Mesenchymal stem cell (in vitro differentiated cells and primary cell): ENCODE measurements at regions not wholly inside any gene's neighbourhood (a gene's known extent, or its start where the extent isn't known, plus 50 kb on each side); places are given as distances from the start of the nearest gene placed in this dataset.

ENCODE experiments used
- DNase-seq: peaks from one replicate; pipeline ENCODE4 v3.0.0-alpha.2; 2013
- H2AFZ ChIP-seq: one replicate; pipeline ENCODE4 v1.6.1; 2013; ENCODE audit warnings: low read depth, mild to moderate bottlenecking, control low read depth, inconsistent platforms, low read length, moderate library complexity
- H2AK5ac ChIP-seq: 2 replicates; pipeline ENCODE4 v1.6.1; 2013; ENCODE audit warnings: low read length, moderate library complexity, mild to moderate bottlenecking, inconsistent platforms; ENCODE audit not compliant: severe bottlenecking
- H2BK120ac ChIP-seq: one replicate; pipeline ENCODE4 v1.6.1; 2013; ENCODE audit warnings: low read depth, mild to moderate bottlenecking, inconsistent platforms, low read length, moderate library complexity
- H2BK12ac ChIP-seq, 2 experiments: one replicate each; pipeline ENCODE4 v1.6.1; 2013; ENCODE audit warnings: inconsistent platforms in 2 of 2, low read length in 2 of 2, mild to moderate bottlenecking in 2 of 2, moderate library complexity in 2 of 2, control low read depth in 1 of 2
- H2BK15ac ChIP-seq: one replicate; pipeline ENCODE4 v1.6.1; 2013; ENCODE audit warnings: mild to moderate bottlenecking, low read depth, inconsistent platforms; ENCODE audit not compliant: poor library complexity, severe bottlenecking
- H2BK5ac ChIP-seq: 2 replicates; pipeline ENCODE4 v1.6.1; 2013; ENCODE audit warnings: low read depth, mild to moderate bottlenecking, low read length, control low read depth, inconsistent platforms; ENCODE audit not compliant: poor library complexity, severe bottlenecking
- H3K14ac ChIP-seq, 2 experiments: one replicate each; pipeline ENCODE4 v1.6.1; 2013; ENCODE audit warnings: inconsistent platforms in 2 of 2, low read length in 2 of 2, control low read depth in 1 of 2, mild to moderate bottlenecking in 1 of 2, moderate library complexity in 1 of 2
- H3K18ac ChIP-seq, 2 experiments: one replicate each; pipeline ENCODE4 v1.6.1; 2013; ENCODE audit warnings: inconsistent platforms in 2 of 2, low read length in 2 of 2, control low read depth in 1 of 2, low read depth in 1 of 2, mild to moderate bottlenecking in 1 of 2
- H3K23ac ChIP-seq, 2 experiments: one replicate each; pipeline ENCODE4 v1.6.1; 2013; ENCODE audit warnings: inconsistent platforms in 2 of 2, low read length in 2 of 2, mild to moderate bottlenecking in 2 of 2, moderate library complexity in 2 of 2, control low read depth in 1 of 2
- H3K27ac ChIP-seq: 2 replicates; pipeline ENCODE4 v1.5.1; 2013; ENCODE audit warnings: mild to moderate bottlenecking, moderate library complexity, low read length, control low read depth, inconsistent platforms; ENCODE audit not compliant: poor library complexity, severe bottlenecking
- H3K27me3 ChIP-seq, 2 experiments: 2 replicates each; pipeline versions ENCODE4 v1.6.1 to v1.7.0; 2013; ENCODE audit warnings: low read length in 2 of 2, mild to moderate bottlenecking in 2 of 2, moderate library complexity in 2 of 2, control low read depth in 1 of 2, inconsistent platforms in 1 of 2; ENCODE audit not compliant: control insufficient read depth in 1 of 2, insufficient read depth in 1 of 2
- H3K36me3 ChIP-seq, 2 experiments: 2 replicates each; pipeline versions ENCODE4 v1.6.1 to v1.7.0; 2013; ENCODE audit warnings: low read length in 2 of 2, control low read depth in 1 of 2, inconsistent platforms in 1 of 2, low read depth in 1 of 2, mild to moderate bottlenecking in 1 of 2; ENCODE audit not compliant: insufficient read depth in 2 of 2, control insufficient read depth in 1 of 2
- H3K4ac ChIP-seq, 2 experiments: one replicate each; pipeline ENCODE4 v1.6.1; 2013; ENCODE audit warnings: inconsistent platforms in 2 of 2, low read length in 2 of 2, mild to moderate bottlenecking in 2 of 2, moderate library complexity in 2 of 2, control low read depth in 1 of 2, low read depth in 1 of 2
- H3K4me1 ChIP-seq: 2 replicates; pipeline ENCODE4 v1.6.1; 2013; ENCODE audit warnings: low read depth, low read length, control low read depth; ENCODE audit not compliant: control insufficient read depth, insufficient read depth
- H3K4me2 ChIP-seq: 2 replicates; pipeline ENCODE4 v1.6.1; 2013; ENCODE audit warnings: low read length, mild to moderate bottlenecking, inconsistent platforms; ENCODE audit not compliant: poor library complexity, severe bottlenecking
- H3K4me3 ChIP-seq, 2 experiments: 2 replicates each; pipeline versions ENCODE4 v1.5.1 to v1.7.0; 2013; ENCODE audit warnings: low read length in 2 of 2, mild to moderate bottlenecking in 2 of 2, control low read depth in 1 of 2, low read depth in 1 of 2; ENCODE audit not compliant: insufficient read depth in 1 of 2
- H3K79me1 ChIP-seq: replicated peaks from 2 replicates; pipeline ENCODE4 v1.6.1; 2013; ENCODE audit warnings: mild to moderate bottlenecking, control low read depth, low read length, inconsistent platforms; ENCODE audit not compliant: poor library complexity, severe bottlenecking
- H3K9ac ChIP-seq: 2 replicates; pipeline ENCODE4 v1.7.0; 2013; ENCODE audit warnings: mild to moderate bottlenecking, low read length, moderate library complexity
- H3K9me3 ChIP-seq: 2 replicates; pipeline ENCODE4 v1.7.0; 2013; ENCODE audit warnings: mild to moderate bottlenecking, low read length; ENCODE audit not compliant: control insufficient read depth
- H4K8ac ChIP-seq: one replicate; pipeline ENCODE4 v1.6.1; 2013; ENCODE audit warnings: inconsistent platforms, mild to moderate bottlenecking, low read length, moderate library complexity
- H4K91ac ChIP-seq: one replicate; pipeline ENCODE4 v1.6.1; 2013; ENCODE audit warnings: mild to moderate bottlenecking, low read length, inconsistent platforms
- WGBS: methylation state at CpG from one replicate; pipeline ENCODE4 v1.1.7; 2013; ENCODE audit warnings: mixed read lengths; 5-methylcytosine and 5-hydroxymethylcytosine counted together

DNA sequence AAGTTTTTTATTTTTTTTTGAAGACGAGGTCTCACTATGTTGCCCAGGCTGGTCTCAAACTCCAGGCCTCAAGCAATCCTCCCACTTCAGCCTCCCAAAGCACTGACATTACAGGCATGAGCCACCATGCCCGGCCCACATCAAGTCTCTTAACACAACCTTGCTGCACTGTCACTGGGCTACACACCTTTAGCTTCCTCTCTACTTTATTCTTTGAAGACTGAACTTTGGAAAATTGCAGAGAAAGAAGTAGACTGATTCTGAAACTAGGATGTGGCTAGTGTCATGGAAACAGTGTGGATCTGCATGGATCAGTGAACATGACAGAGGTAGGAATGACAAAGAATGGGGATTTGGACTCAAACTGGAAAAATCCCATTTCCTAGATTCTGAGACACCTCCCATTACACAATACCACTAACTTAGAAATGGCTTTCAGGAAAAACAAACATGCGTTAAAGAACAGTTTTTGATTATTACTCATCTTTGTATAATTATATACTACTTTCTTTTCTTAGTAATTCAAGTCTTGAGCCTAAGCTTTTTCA, 99.6 kb upstream of the SPON1 start:
- Histone ChIP-seq H2BK5ac (no peak overlapping the region), H3K27me3 (peaks cover 5 to 9% of the 10 kb centered on the region in 2 experiments), H4K91ac (no peak overlapping the region), H3K9me3 (no peaks in the 10 kb centered on the region), H3K9ac (no peak overlapping the region), H2AFZ (no peak overlapping the region), H3K4me2 (no peak overlapping the region), H3K27ac (no peak overlapping the region), H3K23ac (no peak overlapping the region), H3K36me3 (no peaks in the 10 kb centered on the region), H3K4me1 (no peaks in the 10 kb centered on the region), H2BK15ac (no peak overlapping the region), H2BK120ac (no peak overlapping the region), H4K8ac (no peak overlapping the region), H2AK5ac (no peak overlapping the region), H3K79me1 (no peaks in the 10 kb centered on the region), H3K4ac (no peak overlapping the region), H3K18ac (no peak overlapping the region), H3K4me3 (no peak overlapping the region), H2BK12ac (no peak overlapping the region), H3K14ac (no peak overlapping the region)
- WGBS, result 38% methylated on average over 2 of the region's 3 CpGs
- DNase-seq, result no peak

DNA sequence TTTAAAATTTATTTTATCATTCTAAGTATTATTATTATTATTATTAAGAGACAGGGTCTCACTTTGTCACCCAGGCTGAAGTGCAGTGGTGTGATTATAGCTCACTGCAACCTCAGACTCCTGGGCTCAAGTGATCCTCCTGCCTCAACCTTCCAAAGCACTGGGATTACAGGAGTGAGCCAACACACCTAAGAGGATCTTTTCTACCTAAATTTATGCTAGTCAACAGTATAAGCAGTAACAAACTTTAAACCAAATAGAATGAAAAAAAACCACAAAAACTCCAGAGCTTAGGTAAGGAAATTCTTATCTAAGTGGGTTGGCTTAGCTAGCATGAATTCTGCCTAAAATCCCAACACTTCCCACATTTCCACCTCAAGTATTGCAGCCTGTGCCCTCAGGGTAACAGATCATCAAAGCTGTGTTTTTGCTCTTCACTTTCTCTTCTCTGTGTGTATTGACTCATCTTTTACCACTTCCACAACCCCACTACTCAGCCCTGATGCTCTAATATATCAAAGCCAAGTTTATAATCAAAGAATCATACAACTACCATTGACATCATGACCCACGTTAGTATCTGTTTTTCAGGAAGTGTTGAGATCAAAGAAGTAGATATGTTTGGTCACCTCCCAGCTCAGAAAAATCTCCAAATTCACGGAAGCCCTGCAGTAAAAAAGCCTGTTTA, 93.7 kb upstream of the SPON1 start:
- H2AFZ ChIP-seq, result no peak overlapping the region
- whole genome bisulfite sequencing, result 40% methylated on average over 1 of the region's 2 CpGs
- no peak for DNase-seq
- H3K18ac ChIP-seq, result no peak overlapping the region
- peaks cover 6 to 16% of the 10 kb centered on the region in 2 experiments for H3K27me3 ChIP-seq
- H2BK15ac ChIP-seq, result no peak overlapping the region
- H3K4me3 ChIP-seq, result no peak overlapping the region
- H3K27ac ChIP-seq, result no peak overlapping the region
- H3K79me1 ChIP-seq, result no peaks in the 10 kb centered on the region
- H3K4me2 ChIP-seq, result no peak overlapping the region
- no peak overlapping the region for H3K23ac ChIP-seq
- H3K14ac ChIP-seq, result no peak overlapping the region
- no peaks in the 10 kb centered on the region for H3K9me3 ChIP-seq
- H2BK12ac ChIP-seq, result no peak overlapping the region
- no peak overlapping the region for H4K8ac ChIP-seq
- H4K91ac ChIP-seq, result no peak overlapping the region
- no peak overlapping the region for H2BK5ac ChIP-seq
- no peak overlapping the region for H2AK5ac ChIP-seq
- H3K9ac ChIP-seq, result no peak overlapping the region
- H3K36me3 ChIP-seq, result no peaks in the 10 kb centered on the region
- H2BK120ac ChIP-seq, result no peak overlapping the region
- no peak overlapping the region for H3K4ac ChIP-seq
- no peaks in the 10 kb centered on the region for H3K4me1 ChIP-seq

DNA sequence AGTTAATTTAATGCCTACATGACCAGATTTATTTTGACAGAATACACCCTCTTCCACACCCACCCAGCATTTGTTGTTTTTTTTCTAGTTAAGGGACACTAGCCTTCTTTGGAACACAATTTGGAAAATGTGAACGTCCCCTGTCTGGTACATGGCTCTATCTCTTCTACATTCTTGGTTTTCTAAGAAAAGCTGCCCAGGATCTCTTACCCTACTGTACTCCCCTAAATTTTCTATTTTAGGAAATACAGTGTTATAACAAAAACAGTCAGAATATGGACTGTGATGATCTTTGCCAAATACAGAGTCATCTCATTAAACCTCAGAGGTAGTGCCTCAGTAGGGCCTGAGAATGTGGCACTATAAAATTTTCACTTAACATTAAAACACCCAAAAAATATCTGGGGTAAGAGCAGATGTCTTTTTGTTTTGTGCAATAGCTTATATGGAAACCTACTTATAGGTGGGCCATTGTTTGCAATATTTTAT, 93.1 kb upstream of the SPON1 start:
- H3K79me1 ChIP-seq, result no peaks in the 10 kb centered on the region
- no peak overlapping the region for H2BK120ac ChIP-seq
- H3K4ac ChIP-seq, result no peak overlapping the region
- no peak overlapping the region for H3K4me2 ChIP-seq
- no peak overlapping the region for H3K23ac ChIP-seq
- H2BK5ac ChIP-seq, result no peak overlapping the region
- H3K4me1 ChIP-seq, result no peaks in the 10 kb centered on the region
- no peak overlapping the region for H3K9ac ChIP-seq
- no peak overlapping the region for H2BK15ac ChIP-seq
- peaks cover 6 to 16% of the 10 kb centered on the region in 2 experiments for H3K27me3 ChIP-seq
- H2BK12ac ChIP-seq, result no peak overlapping the region
- no peak overlapping the region for H2AK5ac ChIP-seq
- no CpG with 5 or more reads among the region's 1 CpG for WGBS
- no peaks in the 10 kb centered on the region for H3K9me3 ChIP-seq
- H3K18ac ChIP-seq, result no peak overlapping the region
- no peak overlapping the region for H2AFZ ChIP-seq
- H4K8ac ChIP-seq, result no peak overlapping the region
- H3K27ac ChIP-seq, result no peak overlapping the region
- DNase-seq, result no peak
- no peak overlapping the region for H4K91ac ChIP-seq
- H3K14ac ChIP-seq, result no peak overlapping the region
- no peak overlapping the region for H3K4me3 ChIP-seq
- H3K36me3 ChIP-seq, result no peaks in the 10 kb centered on the region

DNA sequence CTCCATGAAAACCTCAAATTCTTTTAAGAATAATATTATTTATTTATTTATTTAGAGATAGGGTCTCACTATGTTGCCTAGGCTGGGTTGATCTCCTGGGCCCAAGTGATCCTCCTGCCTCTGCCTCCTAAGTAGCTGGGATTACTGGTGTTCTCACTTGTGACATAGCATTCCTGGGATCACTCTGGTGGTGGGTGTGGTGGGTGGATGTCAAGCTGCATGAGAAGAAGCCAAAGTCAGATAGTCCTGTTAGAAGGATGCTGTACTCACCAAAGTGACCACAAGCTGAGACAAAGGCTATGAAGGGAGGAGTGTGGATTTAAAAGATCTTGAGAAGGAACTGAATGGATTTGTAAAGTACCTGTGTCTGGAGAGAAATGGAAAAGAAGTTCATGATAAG, 87.9 kb upstream of the SPON1 start:
- H2BK5ac ChIP-seq, result no peak overlapping the region
- no peak overlapping the region for H2BK12ac ChIP-seq
- H3K4me2 ChIP-seq, result no peak overlapping the region
- DNase-seq, result no peak
- no peak overlapping the region for H3K18ac ChIP-seq
- H4K91ac ChIP-seq, result no peak overlapping the region
- H2AK5ac ChIP-seq, result no peak overlapping the region
- no peak overlapping the region for H3K4me3 ChIP-seq
- peaks cover 6 to 16% of the 10 kb centered on the region in 2 experiments for H3K27me3 ChIP-seq
- no peak overlapping the region for H3K27ac ChIP-seq
- H3K9me3 ChIP-seq, result no peaks in the 10 kb centered on the region
- H4K8ac ChIP-seq, result no peak overlapping the region
- H3K9ac ChIP-seq, result no peak overlapping the region
- H2BK120ac ChIP-seq, result no peak overlapping the region
- H3K14ac ChIP-seq, result no peak overlapping the region
- H2AFZ ChIP-seq, result no peak overlapping the region
- H2BK15ac ChIP-seq, result no peak overlapping the region
- no peaks in the 10 kb centered on the region for H3K4me1 ChIP-seq
- no peaks in the 10 kb centered on the region for H3K36me3 ChIP-seq
- no peaks in the 10 kb centered on the region for H3K79me1 ChIP-seq
- H3K23ac ChIP-seq, result no peak overlapping the region
- no peak overlapping the region for H3K4ac ChIP-seq
